GM12878 (cell line): ENCODE measurements at regions not wholly inside any gene's neighbourhood (a gene's known extent, or its start where the extent isn't known, plus 50 kb on each side); places are given as distances from the start of the nearest gene placed in this dataset.

ENCODE experiments used
- ATAC-seq: fragments of 200-7000 bp; cut with Tn5 transposase; 3 replicates; pipeline ENCODE4 v1.9.1; 2020; ENCODE audit warnings: mild to moderate bottlenecking, moderate library complexity
- BruUV-seq: library from RNA; stranded (reverse); fragments of 400-500 nt; replicated peaks from 2 replicates; lab custom pipeline; 2021; lab: Mats Ljungman, UMichigan
- CTCF ChIA-PET: fragments of 300-600 bp; sonication (Branson Sonifier 250); formaldehyde crosslinking; extraction: SDS; loops from one replicate; lab custom pipeline; 2021; ENCODE audit warnings: inconsistent platforms; lab: Yijun Ruan, JAX
- POLR2A ChIA-PET: fragments of 350-600 bp; formaldehyde crosslinking; extraction: SDS; loops from one replicate; lab custom pipeline; 2021; ENCODE audit warnings: inconsistent platforms; lab: Charles Lee
- RAD21 ChIA-PET: fragments of 300-600 bp; sonication (Branson Sonifier 250); formaldehyde crosslinking; loops from one replicate; lab custom pipeline; 2023; ENCODE audit warnings: antibody characterized with exemption; ENCODE audit not compliant: unreplicated experiment; lab: Charles Lee
- SMC1A ChIA-PET: fragments of 300-600 bp; sonication (Branson Sonifier 250); formaldehyde crosslinking; loops from one replicate; lab custom pipeline; 2023; ENCODE audit not compliant: unreplicated experiment, uncharacterized antibody; lab: Charles Lee
- DNase-seq: peaks from one replicate; pipeline ENCODE4 v3.0.0-alpha.2; 2011; ENCODE audit warnings: low read depth, low spot score
- FAIRE-seq: peaks from 3 replicates; lab custom pipeline; 2011; peaks lifted over from hg19 to GRCh38; lab: Jason Lieb, UNC
- H2AFZ ChIP-seq: 2 replicates; pipeline ENCODE4 v1.6.0; 2011; ENCODE audit warnings: low read depth, low read length, control low read depth; ENCODE audit not compliant: control insufficient read depth
- H3K27ac ChIP-seq: 2 replicates; pipeline ENCODE4 v1.5.1; 2011; ENCODE audit warnings: control low read depth; ENCODE audit not compliant: control insufficient read depth, insufficient read depth
- H3K27me3 ChIP-seq, 2 experiments: replicated peaks in 1 of 2; 2 replicates each; pipeline versions ENCODE4 v1.6.0 to v1.6.1; 2011; ENCODE audit warnings: low read length in 1 of 2; ENCODE audit not compliant: control insufficient read depth in 2 of 2, insufficient read depth in 2 of 2
- H3K36me3 ChIP-seq, 2 experiments: 2 replicates each; pipeline ENCODE4 v1.5.1; 2011; ENCODE audit warnings: low read length in 1 of 2; ENCODE audit not compliant: control insufficient read depth in 2 of 2, insufficient read depth in 2 of 2
- H3K4me1 ChIP-seq: 2 replicates; pipeline ENCODE4 v1.6.1; 2011; ENCODE audit warnings: mild to moderate bottlenecking, low read length, moderate library complexity, mixed read lengths; ENCODE audit not compliant: control insufficient read depth, insufficient read depth
- H3K4me2 ChIP-seq: 2 replicates; pipeline ENCODE4 v1.6.0; 2011; ENCODE audit warnings: control low read depth; ENCODE audit not compliant: control insufficient read depth, insufficient read depth
- H3K4me3 ChIP-seq: fragments of 200-600 bp; sonication (generic); 2 replicates; pipeline ENCODE4 v1.5.1; 2016
- H3K79me2 ChIP-seq: 2 replicates; pipeline ENCODE4 v1.6.0; 2011; ENCODE audit warnings: low read length; ENCODE audit not compliant: control insufficient read depth, insufficient read depth
- H3K9ac ChIP-seq: 2 replicates; pipeline ENCODE4 v1.8.0; 2011; ENCODE audit warnings: low read length, control low read depth, mixed read lengths; ENCODE audit not compliant: control insufficient read depth, insufficient read depth
- H3K9me3 ChIP-seq: replicated peaks from 3 replicates; pipeline ENCODE4 v1.5.1; 2011; ENCODE audit warnings: mild to moderate bottlenecking, low read length; ENCODE audit not compliant: control insufficient read depth, insufficient read depth
- H4K20me1 ChIP-seq: 2 replicates; pipeline ENCODE4 v1.6.0; 2011; ENCODE audit not compliant: control insufficient read depth, insufficient read depth
- MEF2A ChIP-seq: IDR thresholded peaks from 2 replicates; pipeline ENCODE4 v1.6.1; 2011; ENCODE audit warnings: low read depth, mild to moderate bottlenecking, low read length, moderate library complexity; ENCODE audit not compliant: insufficient read depth
- MXI1 ChIP-seq: fragments of 150-350 bp; IDR thresholded peaks from 2 replicates; pipeline ENCODE4 v1.6.1; 2011; ENCODE audit warnings: low read depth, mild to moderate bottlenecking, inconsistent platforms, low read length, improper control_type of control experiment
- NR2F1 ChIP-seq: fragments of 450-650 bp; conservative IDR thresholded peaks from 2 replicates; pipeline ENCODE4 v1.6.1; 2017; ENCODE audit warnings: mild to moderate bottlenecking
- SPI1 ChIP-seq: IDR thresholded peaks from 2 replicates; pipeline ENCODE4 v1.6.1; 2011; ENCODE audit warnings: low read depth, mild to moderate bottlenecking, low read length, moderate library complexity, borderline replicate concordance; ENCODE audit not compliant: insufficient read depth
- YBX1 ChIP-seq: fragments of 450-650 bp; IDR thresholded peaks from 2 replicates; pipeline ENCODE4 v1.6.1; 2016; ENCODE audit warnings: antibody characterized with exemption
- YY1 ChIP-seq: IDR thresholded peaks from 2 replicates; pipeline ENCODE4 v1.6.1; 2011; ENCODE audit warnings: low read depth, mild to moderate bottlenecking, low read length
- WGBS: methylation state at CpG from one replicate; pipeline ENCODE4 v1.1.6; 2016; ENCODE audit warnings: low lambda C conversion rate; ENCODE audit not compliant: insufficient replicate concordance, insufficient coverage; ENCODE audit errors: missing lambda C conversion rate; 5-methylcytosine and 5-hydroxymethylcytosine counted together
- in situ Hi-C: fragments of 300-500 bp; cut with MboI; formaldehyde crosslinking; loops from 9 replicates; pipeline ENCODE4 v1.14.3; 2018; ENCODE audit warnings: mixed read lengths
- intact Hi-C: fragments of 100-400 bp; cut with micrococcal nuclease; formaldehyde crosslinking; loops from one replicate; pipeline ENCODE4 v1.14.2; 2022; ENCODE audit not compliant: unreplicated experiment

- CTCF ChIA-PET: no interaction called here
- no TSS peak for BruUV-seq
- intact Hi-C loops (no loop called here), in situ Hi-C loops (no loop called here)
- H3K27ac ChIP-seq: no peak overlapping the region
- H3K4me1 ChIP-seq: no peaks in the 10 kb centered on the region
- RAD21 ChIA-PET: no interaction called here
- SMC1A ChIA-PET: no interaction called here
- no peak overlapping the region for H3K4me2 ChIP-seq
- H3K36me3 ChIP-seq: no peaks in the 10 kb centered on the region
- H3K9me3 ChIP-seq: no peaks in the 10 kb centered on the region
- no peak overlapping the region for H2AFZ ChIP-seq
- TF ChIP-seq NR2F1 (no peak), YY1 (no peak), MXI1 (no peak)
- no peaks in the 10 kb centered on the region for H3K27me3 ChIP-seq
- no peaks in the 10 kb centered on the region for H3K79me2 ChIP-seq
- H3K9ac ChIP-seq: no peak overlapping the region
- POLR2A ChIA-PET: no interaction called here
- no peaks in the 10 kb centered on the region for H4K20me1 ChIP-seq
- FAIRE-seq (no peak), DNase-seq (no peak), ATAC-seq (no peak)
- WGBS: 16% methylated on average over 3 of the region's 3 CpGs
- no peak overlapping the region for H3K4me3 ChIP-seq
Observed at GRCh38 chr2:145845923-145846322, 1326.0 kb upstream of the ZEB2 start.

- no peak overlapping the region for H3K27ac ChIP-seq
- in situ Hi-C loops (no loop called here), intact Hi-C loops (no loop called here)
- 30% methylated on average over 2 of the region's 2 CpGs for WGBS
- DNase-seq (no peak), FAIRE-seq (no peak), ATAC-seq (no peak)
- no peaks in the 10 kb centered on the region for H3K79me2 ChIP-seq
- H3K27me3 ChIP-seq: no peaks in the 10 kb centered on the region
- H3K9ac ChIP-seq: no peak overlapping the region
- no peak overlapping the region for H2AFZ ChIP-seq
- H3K4me1 ChIP-seq: no peaks in the 10 kb centered on the region
- no TSS peak for BruUV-seq
- CTCF ChIA-PET: interaction anchor here (1.2 kb wide), 1 partner anchor 10 kb away, joined by 3 read pairs; no protein-coding TSS in a partner anchor
- no peak overlapping the region for H3K4me2 ChIP-seq
- no peaks in the 10 kb centered on the region for H4K20me1 ChIP-seq
- SMC1A ChIA-PET: no interaction called here
- no peak overlapping the region for H3K4me3 ChIP-seq
- POLR2A ChIA-PET: no interaction called here
- no peaks in the 10 kb centered on the region for H3K9me3 ChIP-seq
- RAD21 ChIA-PET: no interaction called here
- no peaks in the 10 kb centered on the region for H3K36me3 ChIP-seq
- TF ChIP-seq YBX1 (no peak), MEF2A (no peak), SPI1 (peak; percentile 26; the same call in 1 of the 2 replicates)
Observed at GRCh38 chr2:145845207-145845894, 1325.4 kb upstream of the ZEB2 start.
